Caco-2 (cell line): ENCODE measurements at regions not wholly inside any gene's neighbourhood (a gene's known extent, or its start where the extent isn't known, plus 50 kb on each side); places are given as distances from the start of the nearest gene placed in this dataset.

ENCODE experiments used
- BruUV-seq: library from RNA; stranded (reverse); fragments of 400-500 nt; replicated peaks from 2 replicates; lab custom pipeline; 2021; lab: Mats Ljungman, UMichigan
- CTCF ChIA-PET: fragments of 300-600 bp; sonication (Branson Sonifier 250); formaldehyde crosslinking; loops from one replicate; lab custom pipeline; 2022; ENCODE audit warnings: antibody characterized with exemption; lab: Charles Lee
- POLR2A ChIA-PET: fragments of 300-600 bp; sonication (Branson Sonifier 250); formaldehyde crosslinking; loops from one replicate; lab custom pipeline; 2022; ENCODE audit warnings: antibody characterized with exemption; lab: Charles Lee
- DNase-seq, 2 experiments: peaks; one replicate each; pipeline versions ENCODE4 v3.0.0 to v3.0.0-alpha.2; 2020 to 2022
- H3K27me3 ChIP-seq: replicated peaks from 2 replicates; pipeline ENCODE4 v1.6.0; 2011; ENCODE audit warnings: low read length; ENCODE audit not compliant: control insufficient read depth, insufficient read depth
- H3K36me3 ChIP-seq: 2 replicates; pipeline ENCODE4 v1.5.1; 2011; ENCODE audit warnings: low read length; ENCODE audit not compliant: control insufficient read depth, insufficient read depth
- H3K4me1 ChIP-seq: fragments of 250-450 bp; sonication (Bioruptor Pico); 2 replicates; pipeline ENCODE4 v1.5.1; 2020; ENCODE audit warnings: mild to moderate bottlenecking
- H3K4me3 ChIP-seq: 2 replicates; pipeline ENCODE4 v1.5.1; 2011; ENCODE audit warnings: low read depth, mild to moderate bottlenecking, control low read depth, low read length
- H3K9me3 ChIP-seq: fragments of 250-450 bp; sonication (Bioruptor Pico); 2 replicates; pipeline ENCODE4 v1.5.1; 2020; ENCODE audit warnings: mild to moderate bottlenecking, moderate library complexity
- H3K27ac Mint-ChIP-seq: one replicate; pipeline ENCODE4 v1.8.0; 2022; ENCODE audit warnings: mixed read lengths; ENCODE audit not compliant: unreplicated experiment
- H3K27me3 Mint-ChIP-seq: one replicate; pipeline ENCODE4 v1.8.0; 2022; ENCODE audit warnings: mixed read lengths; ENCODE audit not compliant: insufficient read depth, unreplicated experiment
- H3K36me3 Mint-ChIP-seq: one replicate; pipeline ENCODE4 v1.8.0; 2022; ENCODE audit warnings: mild to moderate bottlenecking, mixed read lengths; ENCODE audit not compliant: insufficient read depth, unreplicated experiment
- H3K4me1 Mint-ChIP-seq: one replicate; pipeline ENCODE4 v1.8.0; 2022; ENCODE audit warnings: low read depth, mixed read lengths; ENCODE audit not compliant: unreplicated experiment
- H3K4me3 Mint-ChIP-seq: one replicate; pipeline ENCODE4 v1.8.0; 2022; ENCODE audit warnings: mild to moderate bottlenecking, moderate library complexity, mixed read lengths; ENCODE audit not compliant: unreplicated experiment
- H3K9me3 Mint-ChIP-seq: one replicate; pipeline ENCODE4 v1.8.0; 2022; ENCODE audit warnings: mixed read lengths; ENCODE audit not compliant: unreplicated experiment
- intact Hi-C: fragments of 100-400 bp; cut with micrococcal nuclease; formaldehyde crosslinking; loops from one replicate; pipeline ENCODE4 v1.10.0; 2022; ENCODE audit not compliant: unreplicated experiment
- TF ChIP-seq, protein P1 (sequence below), 2 experiments: fragments of 200-600 bp in 1 of 2; IDR thresholded peaks; 1 replicate in 1 of 2; 2 replicates in 1 of 2; pipeline versions ENCODE4 v1.5.1 to v1.8.0; 2011 to 2022; ENCODE audit warnings: antibody characterized with exemption in 1 of 2, control low read depth in 1 of 2, inconsistent platforms in 1 of 2, low read depth in 1 of 2, low read length in 1 of 2, mild to moderate bottlenecking in 1 of 2, moderate library complexity in 1 of 2; ENCODE audit not compliant: insufficient read depth in 1 of 2, severe bottlenecking in 1 of 2, unreplicated experiment in 1 of 2

DNA sequence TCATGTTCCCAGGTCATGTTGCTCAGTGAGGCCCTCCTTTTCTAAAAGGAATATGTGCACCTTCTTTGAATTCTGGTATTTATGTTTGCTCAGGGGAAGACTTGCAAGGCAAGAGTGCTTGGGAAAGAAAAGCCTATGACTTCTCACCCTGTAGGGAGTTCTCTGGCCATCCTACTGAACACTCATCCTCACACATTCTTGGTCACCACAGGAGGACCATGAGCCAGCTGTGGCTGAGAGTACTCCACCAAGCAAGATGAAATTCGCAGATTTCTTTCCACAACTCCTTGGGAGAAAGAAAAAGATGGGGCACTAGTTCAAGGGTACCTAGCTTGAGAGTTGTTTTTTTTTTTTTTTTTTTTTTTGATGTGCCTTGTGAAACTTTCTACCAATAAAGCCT, 179.6 kb downstream of the FZD1 start:
- Histone ChIP-seq H3K4me3 (no peak overlapping the region), H3K27me3 (no peaks in the 10 kb centered on the region), H3K9me3 (peaks cover 8% of the 10 kb centered on the region; the same call in 1 of the 2 replicates), H3K36me3 (no peaks in the 10 kb centered on the region), H3K4me1 (no peaks in the 10 kb centered on the region)
- Mint-ChIP-seq H3K4me1 (no peaks in the 10 kb centered on the region), H3K9me3 (peaks cover 24% of the 10 kb centered on the region), H3K27me3 (no peaks in the 10 kb centered on the region), H3K27ac (no peak overlapping the region), H3K36me3 (no peaks in the 10 kb centered on the region), H3K4me3 (no peak overlapping the region)
- ChIA-PET POLR2A (no interaction called here), CTCF (no interaction called here)
- BruUV-seq: no TSS peak
- no peak for DNase-seq
- TF ChIP-seq, protein P1, sequence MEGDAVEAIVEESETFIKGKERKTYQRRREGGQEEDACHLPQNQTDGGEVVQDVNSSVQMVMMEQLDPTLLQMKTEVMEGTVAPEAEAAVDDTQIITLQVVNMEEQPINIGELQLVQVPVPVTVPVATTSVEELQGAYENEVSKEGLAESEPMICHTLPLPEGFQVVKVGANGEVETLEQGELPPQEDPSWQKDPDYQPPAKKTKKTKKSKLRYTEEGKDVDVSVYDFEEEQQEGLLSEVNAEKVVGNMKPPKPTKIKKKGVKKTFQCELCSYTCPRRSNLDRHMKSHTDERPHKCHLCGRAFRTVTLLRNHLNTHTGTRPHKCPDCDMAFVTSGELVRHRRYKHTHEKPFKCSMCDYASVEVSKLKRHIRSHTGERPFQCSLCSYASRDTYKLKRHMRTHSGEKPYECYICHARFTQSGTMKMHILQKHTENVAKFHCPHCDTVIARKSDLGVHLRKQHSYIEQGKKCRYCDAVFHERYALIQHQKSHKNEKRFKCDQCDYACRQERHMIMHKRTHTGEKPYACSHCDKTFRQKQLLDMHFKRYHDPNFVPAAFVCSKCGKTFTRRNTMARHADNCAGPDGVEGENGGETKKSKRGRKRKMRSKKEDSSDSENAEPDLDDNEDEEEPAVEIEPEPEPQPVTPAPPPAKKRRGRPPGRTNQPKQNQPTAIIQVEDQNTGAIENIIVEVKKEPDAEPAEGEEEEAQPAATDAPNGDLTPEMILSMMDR (IDR thresholded peaks at IDR 0.05; ENCODE audit: insufficient read depth in 1 of 2, low read depth in 1 of 2, low read length in 1 of 2, severe bottlenecking in 1 of 2, unreplicated experiment in 1 of 2): no peak
- intact Hi-C loops: no loop called here

DNA sequence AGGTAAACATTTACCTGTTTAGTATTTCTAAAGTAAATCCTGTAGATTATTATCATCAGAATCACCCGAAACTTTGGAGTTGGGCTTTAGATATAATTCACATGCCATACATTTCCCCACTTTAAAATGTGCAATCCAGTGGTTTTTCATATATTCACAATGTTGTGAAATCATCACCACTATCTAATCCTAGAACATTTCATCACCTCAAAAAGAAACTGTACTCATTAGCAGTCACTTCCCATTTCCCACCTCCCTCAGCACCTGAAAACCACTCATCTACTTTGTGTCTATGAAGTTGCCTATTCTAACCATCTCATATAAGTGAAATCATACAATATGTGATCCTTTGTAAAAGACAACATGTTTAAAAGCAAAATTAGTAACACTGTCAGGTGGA, 182.6 kb downstream of the FZD1 start:
- no peak for DNase-seq
- ChIA-PET POLR2A (no interaction called here), CTCF (no interaction called here)
- TF ChIP-seq, protein P1 (IDR thresholded peaks at IDR 0.05; ENCODE audit: insufficient read depth in 1 of 2, low read depth in 1 of 2, low read length in 1 of 2, severe bottlenecking in 1 of 2, unreplicated experiment in 1 of 2): no peak
- H3K36me3 ChIP-seq: no peaks in the 10 kb centered on the region
- H3K36me3 Mint-ChIP-seq: no peaks in the 10 kb centered on the region
- no peak overlapping the region for H3K4me3 Mint-ChIP-seq
- BruUV-seq: no TSS peak
- intact Hi-C loops: no loop called here
- H3K4me1 ChIP-seq: no peaks in the 10 kb centered on the region
- no peak overlapping the region for H3K4me3 ChIP-seq
- H3K9me3 Mint-ChIP-seq: peaks cover 12% of the 10 kb centered on the region
- no peaks in the 10 kb centered on the region for H3K4me1 Mint-ChIP-seq
- no peaks in the 10 kb centered on the region for H3K27me3 ChIP-seq
- no peaks in the 10 kb centered on the region for H3K27me3 Mint-ChIP-seq
- peaks cover 8% of the 10 kb centered on the region; the same call in 1 of the 2 replicates for H3K9me3 ChIP-seq
- no peak overlapping the region for H3K27ac Mint-ChIP-seq

DNA sequence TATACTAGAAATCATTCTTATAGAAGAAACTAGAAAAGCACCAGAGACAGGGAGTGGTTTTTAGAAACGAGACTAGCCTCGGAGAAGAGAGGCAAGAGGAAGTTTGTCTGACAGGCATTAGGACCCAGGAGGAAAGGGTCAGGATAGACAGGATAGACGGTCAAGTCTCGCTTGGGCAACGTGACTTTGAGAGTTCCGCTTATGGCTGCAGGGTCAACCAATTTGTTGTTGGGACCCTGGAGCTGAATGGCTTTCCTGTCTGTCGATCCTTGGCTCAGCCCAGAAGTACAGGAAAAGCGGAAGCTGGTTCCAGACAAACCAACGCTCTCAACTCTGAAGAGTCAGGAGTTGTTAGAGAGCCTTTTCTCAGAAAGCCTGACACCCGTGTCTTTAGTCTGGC, 191.2 kb downstream of the FZD1 start:
- no peaks in the 10 kb centered on the region for H3K4me1 ChIP-seq
- POLR2A ChIA-PET: no interaction called here
- TF ChIP-seq, protein P1 (IDR thresholded peaks at IDR 0.05; ENCODE audit: insufficient read depth in 1 of 2, low read depth in 1 of 2, low read length in 1 of 2, severe bottlenecking in 1 of 2, unreplicated experiment in 1 of 2): no peak
- H3K4me3 ChIP-seq: no peak overlapping the region
- Mint-ChIP-seq H3K4me1 (no peaks in the 10 kb centered on the region), H3K4me3 (no peak overlapping the region), H3K9me3 (peaks cover 20% of the 10 kb centered on the region), H3K27me3 (no peaks in the 10 kb centered on the region), H3K27ac (no peak overlapping the region), H3K36me3 (no peaks in the 10 kb centered on the region)
- no peak for DNase-seq
- intact Hi-C loops: no loop called here
- H3K9me3 ChIP-seq: peaks cover 4% of the 10 kb centered on the region; the same call in 1 of the 2 replicates
- H3K27me3 ChIP-seq: no peaks in the 10 kb centered on the region
- BruUV-seq: no TSS peak
- H3K36me3 ChIP-seq: no peaks in the 10 kb centered on the region
- CTCF ChIA-PET: no interaction called here
